ENCODE measurements at regions not wholly inside any gene's neighbourhood (a gene's known extent, or its start where the extent isn't known, plus 50 kb on each side); places are given as distances from the start of the nearest gene placed in this dataset.

DNA sequence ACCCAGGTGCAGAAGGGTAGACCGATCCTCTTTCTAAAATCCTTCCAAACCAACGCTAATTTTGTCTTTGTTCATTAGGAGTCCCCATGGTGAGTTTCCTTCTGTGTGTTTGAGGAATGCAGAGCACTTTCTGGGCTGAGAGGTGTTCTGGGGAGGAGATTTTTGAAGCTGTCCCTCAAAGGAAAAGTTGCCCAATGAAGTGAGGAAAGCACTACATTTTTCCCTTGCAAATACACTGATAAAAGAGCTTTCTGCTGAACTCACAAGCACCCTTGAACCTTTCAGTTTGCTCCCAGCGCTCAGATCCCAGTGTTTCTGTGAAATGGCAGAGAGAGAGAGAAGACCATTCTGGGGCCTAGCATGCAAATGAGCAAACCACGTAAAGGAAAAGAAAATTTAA, 299.6 kb upstream of the FANCL start:
- Histone ChIP-seq H2AFZ (ENCODE audit: low read length) (no peak overlapping the region), H3K9me2 (ENCODE audit: low read depth, low read length) (no peaks in the 10 kb centered on the region), H3K27me3 (ENCODE audit: insufficient read depth, low read length) (no peaks in the 10 kb centered on the region), H3K9me3 (ENCODE audit: low read length) (no peaks in the 10 kb centered on the region), H3K4me3 (ENCODE audit: low read depth, low read length, poor library complexity, severe bottlenecking) (no peak overlapping the region), H3K4me2 (ENCODE audit: low read length) (no peak overlapping the region), H4K20me1 (ENCODE audit: insufficient read depth, low read length) (no peaks in the 10 kb centered on the region), H3K79me2 (ENCODE audit: insufficient read depth, low read length) (no peaks in the 10 kb centered on the region), H3F3A (ENCODE audit: insufficient read depth, low read length) (no peaks in the 10 kb centered on the region), H3K4me1 (ENCODE audit: insufficient read depth, low read length, severe bottlenecking) (no peaks in the 10 kb centered on the region), H3K36me3 (ENCODE audit: insufficient read depth, low read length) (no peaks in the 10 kb centered on the region), H3K27ac (ENCODE audit: low read depth, low read length, poor library complexity, severe bottlenecking) (no peak overlapping the region), H3K9ac (ENCODE audit: low read length) (no peak overlapping the region)
- no peak for TF ChIP-seq EZH2 (IDR thresholded peaks at IDR 0.05; ENCODE audit: borderline replicate concordance, low read length)
- TF ChIP-seq, protein P1, sequence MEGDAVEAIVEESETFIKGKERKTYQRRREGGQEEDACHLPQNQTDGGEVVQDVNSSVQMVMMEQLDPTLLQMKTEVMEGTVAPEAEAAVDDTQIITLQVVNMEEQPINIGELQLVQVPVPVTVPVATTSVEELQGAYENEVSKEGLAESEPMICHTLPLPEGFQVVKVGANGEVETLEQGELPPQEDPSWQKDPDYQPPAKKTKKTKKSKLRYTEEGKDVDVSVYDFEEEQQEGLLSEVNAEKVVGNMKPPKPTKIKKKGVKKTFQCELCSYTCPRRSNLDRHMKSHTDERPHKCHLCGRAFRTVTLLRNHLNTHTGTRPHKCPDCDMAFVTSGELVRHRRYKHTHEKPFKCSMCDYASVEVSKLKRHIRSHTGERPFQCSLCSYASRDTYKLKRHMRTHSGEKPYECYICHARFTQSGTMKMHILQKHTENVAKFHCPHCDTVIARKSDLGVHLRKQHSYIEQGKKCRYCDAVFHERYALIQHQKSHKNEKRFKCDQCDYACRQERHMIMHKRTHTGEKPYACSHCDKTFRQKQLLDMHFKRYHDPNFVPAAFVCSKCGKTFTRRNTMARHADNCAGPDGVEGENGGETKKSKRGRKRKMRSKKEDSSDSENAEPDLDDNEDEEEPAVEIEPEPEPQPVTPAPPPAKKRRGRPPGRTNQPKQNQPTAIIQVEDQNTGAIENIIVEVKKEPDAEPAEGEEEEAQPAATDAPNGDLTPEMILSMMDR (IDR thresholded peaks at IDR 0.05; ENCODE audit: low read length), result no peak

DNA sequence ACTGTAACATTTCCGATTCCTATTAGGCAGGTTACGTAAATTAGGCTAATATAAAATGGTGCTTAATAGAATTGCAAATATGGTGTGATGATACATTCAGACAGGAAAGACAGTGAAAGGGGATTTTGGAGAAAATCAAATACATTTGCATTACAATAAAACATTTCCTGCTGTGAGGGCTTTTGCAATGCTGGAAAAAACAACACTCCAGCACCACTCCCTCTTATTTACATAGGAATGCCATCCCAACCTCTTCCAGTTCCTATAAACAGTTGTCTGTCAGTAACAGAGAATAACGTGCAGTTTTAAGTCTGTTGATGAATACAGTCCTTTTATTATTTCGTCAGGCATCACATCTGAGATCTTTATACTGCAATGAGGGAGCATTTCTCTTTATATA, 298.8 kb upstream of the FANCL start:
- Histone ChIP-seq H2AFZ (ENCODE audit: low read length) (no peak overlapping the region), H3K9me3 (ENCODE audit: low read length) (no peaks in the 10 kb centered on the region), H3K4me1 (ENCODE audit: insufficient read depth, low read length, severe bottlenecking) (no peaks in the 10 kb centered on the region), H3K27me3 (ENCODE audit: insufficient read depth, low read length) (no peaks in the 10 kb centered on the region), H3F3A (ENCODE audit: insufficient read depth, low read length) (no peaks in the 10 kb centered on the region), H4K20me1 (ENCODE audit: insufficient read depth, low read length) (no peaks in the 10 kb centered on the region), H3K4me2 (ENCODE audit: low read length) (no peak overlapping the region), H3K9ac (ENCODE audit: low read length) (no peak overlapping the region), H3K9me2 (ENCODE audit: low read depth, low read length) (no peaks in the 10 kb centered on the region), H3K4me3 (ENCODE audit: low read depth, low read length, poor library complexity, severe bottlenecking) (no peak overlapping the region), H3K27ac (ENCODE audit: low read depth, low read length, poor library complexity, severe bottlenecking) (no peak overlapping the region), H3K36me3 (ENCODE audit: insufficient read depth, low read length) (no peaks in the 10 kb centered on the region), H3K79me2 (ENCODE audit: insufficient read depth, low read length) (no peaks in the 10 kb centered on the region)
- TF ChIP-seq, protein P1 (IDR thresholded peaks at IDR 0.05; ENCODE audit: low read length), result no peak
- TF ChIP-seq EZH2 (IDR thresholded peaks at IDR 0.05; ENCODE audit: borderline replicate concordance, low read length), result no peak

DNA sequence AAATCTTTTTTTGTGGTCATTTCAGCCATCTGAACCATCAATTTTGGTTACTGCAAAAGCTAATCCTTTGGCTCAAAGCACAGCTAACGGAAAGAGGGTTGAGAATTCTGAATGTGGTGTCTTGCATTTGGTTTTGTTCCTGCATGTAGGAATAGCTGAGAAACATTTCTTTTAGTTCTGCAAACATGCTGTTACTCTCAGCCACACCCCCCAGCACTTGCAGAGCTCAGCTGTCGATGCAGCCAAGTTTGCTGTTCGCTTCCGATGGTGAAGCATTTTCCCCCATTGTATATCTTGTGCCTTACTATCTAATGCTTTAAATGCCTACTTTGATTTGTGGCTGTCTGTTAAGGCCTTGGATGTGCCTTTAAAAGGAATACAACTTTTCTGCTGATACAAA, 294.9 kb upstream of the FANCL start:
- H3K79me2 ChIP-seq (ENCODE audit: insufficient read depth, low read length), result no peaks in the 10 kb centered on the region
- H3K27ac ChIP-seq (ENCODE audit: low read depth, low read length, poor library complexity, severe bottlenecking), result no peak overlapping the region
- H4K20me1 ChIP-seq (ENCODE audit: insufficient read depth, low read length), result no peaks in the 10 kb centered on the region
- no peaks in the 10 kb centered on the region for H3K27me3 ChIP-seq (ENCODE audit: insufficient read depth, low read length)
- no peaks in the 10 kb centered on the region for H3K9me2 ChIP-seq (ENCODE audit: low read depth, low read length)
- no peak overlapping the region for H3K4me2 ChIP-seq (ENCODE audit: low read length)
- H3K36me3 ChIP-seq (ENCODE audit: insufficient read depth, low read length), result no peaks in the 10 kb centered on the region
- H2AFZ ChIP-seq (ENCODE audit: low read length), result no peak overlapping the region
- no peaks in the 10 kb centered on the region for H3K9me3 ChIP-seq (ENCODE audit: low read length)
- H3F3A ChIP-seq (ENCODE audit: insufficient read depth, low read length), result no peaks in the 10 kb centered on the region
- no peak overlapping the region for H3K4me3 ChIP-seq (ENCODE audit: low read depth, low read length, poor library complexity, severe bottlenecking)
- TF ChIP-seq EZH2 (IDR thresholded peaks at IDR 0.05; ENCODE audit: borderline replicate concordance, low read length), result no peak
- TF ChIP-seq, protein P1 (IDR thresholded peaks at IDR 0.05; ENCODE audit: low read length), result no peak
- H3K9ac ChIP-seq (ENCODE audit: low read length), result no peak overlapping the region
- no peaks in the 10 kb centered on the region for H3K4me1 ChIP-seq (ENCODE audit: insufficient read depth, low read length, severe bottlenecking)

Data from OCI-LY1 (cell line).